AG20443 (cell line): ENCODE measurements at regions not wholly inside any gene's neighbourhood (a gene's known extent, or its start where the extent isn't known, plus 50 kb on each side); places are given as distances from the start of the nearest gene placed in this dataset.
"Not testable (repeated sequence)": the region's sequence is repeated elsewhere in the genome, so short reads cannot be mapped to it uniquely, and the experiment has no call there.

Experiments used
- DNase-seq: peaks from one replicate; pipeline ENCODE4 v3.0.0; 2012; ENCODE audit warnings: low spot score, mixed read lengths

DNA sequence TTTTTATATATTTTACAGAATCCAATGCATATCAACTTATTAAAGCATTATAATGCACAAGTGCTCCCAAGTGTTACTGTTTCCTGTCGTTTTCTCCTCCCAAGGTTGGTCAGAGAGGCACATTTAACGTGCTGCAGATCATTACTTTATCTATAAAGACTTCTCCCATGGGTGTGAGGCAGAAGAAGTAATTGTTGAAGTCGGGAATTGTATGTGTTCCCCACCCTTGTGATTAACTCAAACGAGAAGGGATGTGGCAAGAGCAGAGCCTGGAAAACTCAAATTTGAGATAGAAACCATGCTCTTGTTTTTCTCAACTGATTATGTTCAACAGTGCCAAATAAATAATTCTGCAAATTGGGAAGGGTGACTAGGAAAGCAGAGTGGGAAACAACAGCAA is 412.5 kb upstream of the ADAMTS5 start:
- no peak for DNase-seq

DNA sequence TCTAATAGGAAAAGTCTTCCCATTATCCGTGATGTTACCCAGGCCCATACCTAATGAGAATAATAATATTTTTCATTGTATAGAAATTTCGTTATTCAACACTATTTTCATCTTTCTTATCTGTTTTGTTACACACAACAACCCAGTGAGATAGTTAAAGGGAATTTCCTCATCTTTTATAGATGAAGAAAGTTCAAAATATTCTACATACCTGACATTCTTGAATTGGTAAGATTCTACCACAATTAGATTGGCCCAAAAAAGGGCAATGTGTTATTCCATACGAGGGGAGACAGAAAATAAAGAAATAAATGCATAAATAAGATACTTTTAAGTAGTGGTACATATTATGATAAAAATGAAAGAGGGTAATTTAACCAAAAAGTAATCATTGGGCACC is 405.5 kb upstream of the ADAMTS5 start:
- DNase-seq, result no peak

DNA sequence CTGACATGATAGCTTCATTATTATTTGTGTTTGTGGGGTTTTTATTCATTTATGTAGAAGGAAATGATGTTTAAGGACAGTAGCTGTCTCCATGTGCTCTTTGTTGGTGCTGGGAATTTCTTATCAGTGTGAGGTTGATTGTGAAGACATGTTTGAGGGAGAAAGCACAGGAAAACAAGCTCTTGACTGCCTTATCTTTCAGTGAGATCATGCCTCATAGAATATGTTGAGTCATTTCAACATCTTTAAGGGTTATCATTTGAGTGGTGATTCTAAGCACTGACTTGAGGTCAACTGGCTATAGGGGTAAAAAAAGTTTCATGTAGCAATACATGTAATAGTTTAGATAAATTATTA is 405.1 kb upstream of the ADAMTS5 start:
- DNase-seq, result no peak

DNA sequence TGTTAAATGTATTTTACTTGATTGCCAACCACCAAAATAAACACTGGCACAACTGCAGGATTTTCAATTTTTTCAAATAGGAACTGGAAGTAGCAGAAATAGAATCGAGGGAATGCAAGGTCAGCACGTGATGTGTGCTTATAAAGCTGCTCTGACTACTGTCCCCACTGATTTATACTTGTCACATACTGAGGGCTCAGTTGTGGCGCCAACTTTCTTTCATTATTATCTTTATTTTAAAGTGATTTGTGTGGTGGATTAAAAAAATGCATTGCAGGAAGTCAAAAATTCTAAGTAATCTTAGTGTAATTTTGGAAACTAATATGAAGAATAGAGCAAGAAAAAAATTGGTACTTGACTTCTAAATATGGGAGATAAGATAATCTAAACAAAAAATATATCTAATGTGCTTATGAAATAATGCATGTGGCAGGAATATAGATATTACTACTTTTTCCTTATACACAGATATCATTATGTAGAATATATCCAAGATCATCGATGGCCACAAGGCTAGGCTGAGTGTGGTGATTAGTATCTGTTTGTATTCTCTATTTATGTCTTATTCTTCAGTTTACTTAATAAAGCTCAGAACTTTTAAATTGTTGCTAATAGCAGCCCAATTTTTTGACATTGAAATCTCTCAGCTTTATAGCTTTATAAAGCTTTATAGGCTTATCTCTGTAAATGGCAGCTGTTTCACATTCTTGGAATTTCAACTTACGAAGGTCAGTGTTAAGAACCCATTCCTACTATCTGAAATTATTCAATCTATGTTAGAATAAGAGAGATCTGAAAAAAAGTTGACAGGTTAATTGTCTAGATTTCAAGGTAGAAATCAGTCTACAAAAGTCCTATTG is 404.5 kb upstream of the ADAMTS5 start:
- no peak for DNase-seq

DNA sequence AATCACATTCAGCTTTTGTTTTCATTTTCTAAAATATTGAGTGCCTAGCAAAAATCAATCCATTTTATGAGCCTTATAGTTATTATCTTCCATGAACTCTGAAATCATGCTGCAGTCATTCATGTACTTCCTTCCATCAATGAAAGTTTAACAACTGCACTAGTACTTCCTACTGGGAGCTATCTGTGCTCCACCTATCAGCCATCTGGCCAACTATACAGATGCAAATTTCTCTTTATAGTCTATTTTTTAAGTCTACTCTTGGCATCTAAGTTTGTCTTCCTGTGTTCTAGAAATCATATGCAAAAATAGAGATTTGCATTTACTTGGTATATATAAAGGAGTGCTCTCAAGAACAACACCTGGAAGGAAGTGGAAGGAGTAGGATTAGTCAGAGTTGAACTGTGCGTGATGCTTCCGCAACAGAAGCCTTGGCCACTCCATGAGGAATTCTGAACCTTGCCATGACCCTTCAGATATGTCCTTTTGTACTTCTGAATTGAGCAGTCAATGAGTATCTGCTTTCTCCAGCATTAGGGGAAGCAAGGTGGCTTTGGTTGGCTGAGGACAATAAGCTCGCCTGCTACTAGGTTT is 403.2 kb upstream of the ADAMTS5 start:
- no peak for DNase-seq

DNA sequence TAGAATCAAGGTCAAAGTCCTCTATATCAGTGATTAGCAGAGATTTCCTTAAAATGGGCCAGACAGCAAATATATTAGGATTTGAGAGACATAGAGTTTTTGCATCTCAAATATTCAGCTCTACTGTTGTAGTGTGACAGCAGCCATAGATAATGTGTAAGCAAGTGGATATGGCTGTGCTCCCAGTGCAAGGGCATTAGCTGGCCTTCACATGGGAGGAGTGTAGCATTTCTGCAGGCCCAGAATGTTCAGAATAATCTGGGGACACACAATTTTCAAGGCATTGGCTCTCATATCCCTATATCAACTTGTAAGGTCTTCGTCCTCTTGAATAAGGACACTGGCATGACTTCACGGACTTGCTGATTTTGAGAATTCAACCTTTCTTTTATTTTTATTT is 402.3 kb upstream of the ADAMTS5 start:
- no peak for DNase-seq

DNA sequence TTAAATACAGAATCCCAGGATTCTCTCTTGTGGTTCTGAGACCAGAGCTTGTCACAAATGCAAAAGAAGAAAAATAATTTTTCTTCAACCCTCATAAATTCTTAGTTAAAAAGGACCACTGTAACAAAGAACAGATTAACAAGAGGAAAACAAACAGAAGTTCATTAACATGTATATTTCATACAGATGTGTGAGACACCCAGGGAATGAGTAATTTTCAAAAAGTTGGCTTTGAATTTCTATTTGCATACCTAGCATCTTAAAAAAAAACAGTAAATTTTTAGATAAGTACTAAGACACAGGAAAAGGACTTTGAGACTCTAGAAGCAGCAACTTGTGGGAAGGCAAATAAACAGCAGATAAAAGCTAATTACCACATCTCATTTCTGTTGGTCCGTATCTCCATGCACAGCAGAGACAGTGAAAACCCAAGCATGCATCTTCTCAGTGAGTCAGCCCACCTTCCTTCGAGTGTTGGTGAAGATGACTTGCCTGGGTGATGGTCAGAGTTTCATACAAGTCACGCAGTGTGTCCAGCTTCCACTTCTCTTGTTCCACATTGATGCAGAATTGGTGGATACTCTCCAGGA is 399.9 kb upstream of the ADAMTS5 start:
- no peak for DNase-seq

DNA sequence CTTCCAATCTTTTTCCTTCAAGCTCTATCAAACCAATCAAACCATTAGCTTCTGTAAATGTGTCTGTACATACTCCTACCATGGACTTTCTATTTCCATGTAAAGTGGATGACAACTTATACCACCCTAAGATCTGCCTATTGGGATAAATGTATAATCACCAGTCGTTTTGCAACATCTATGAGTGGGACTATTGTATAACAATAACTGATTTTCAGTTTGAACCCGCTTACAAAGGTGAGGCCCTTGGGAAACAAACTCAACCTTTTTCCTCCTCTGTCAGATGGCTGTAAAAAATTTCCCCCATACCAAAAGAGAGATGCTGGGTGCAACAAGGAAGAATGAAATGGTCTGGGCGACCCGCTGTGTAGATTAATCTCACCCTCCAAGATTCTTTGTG is 399.1 kb upstream of the ADAMTS5 start:
- no peak for DNase-seq

DNA sequence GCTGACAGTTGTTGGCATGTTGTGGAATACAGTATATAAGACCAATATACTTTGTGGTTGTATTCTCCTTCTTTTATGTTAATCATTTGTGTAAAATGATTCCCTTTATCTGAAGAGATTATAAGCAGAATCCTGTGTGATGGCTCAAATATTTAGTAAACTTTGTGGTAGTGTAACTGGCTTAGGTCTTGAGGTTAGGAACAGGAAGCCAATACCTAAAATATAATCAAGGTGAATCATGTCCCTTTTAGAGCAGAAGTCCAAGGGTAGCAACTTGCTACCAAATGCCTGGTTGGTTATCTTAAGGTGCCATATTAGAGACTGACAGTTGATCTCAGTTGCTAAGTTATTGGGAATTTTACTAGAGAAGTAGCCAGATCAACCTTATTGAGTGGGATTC is 398.5 kb upstream of the ADAMTS5 start:
- DNase-seq, result no peak

DNA sequence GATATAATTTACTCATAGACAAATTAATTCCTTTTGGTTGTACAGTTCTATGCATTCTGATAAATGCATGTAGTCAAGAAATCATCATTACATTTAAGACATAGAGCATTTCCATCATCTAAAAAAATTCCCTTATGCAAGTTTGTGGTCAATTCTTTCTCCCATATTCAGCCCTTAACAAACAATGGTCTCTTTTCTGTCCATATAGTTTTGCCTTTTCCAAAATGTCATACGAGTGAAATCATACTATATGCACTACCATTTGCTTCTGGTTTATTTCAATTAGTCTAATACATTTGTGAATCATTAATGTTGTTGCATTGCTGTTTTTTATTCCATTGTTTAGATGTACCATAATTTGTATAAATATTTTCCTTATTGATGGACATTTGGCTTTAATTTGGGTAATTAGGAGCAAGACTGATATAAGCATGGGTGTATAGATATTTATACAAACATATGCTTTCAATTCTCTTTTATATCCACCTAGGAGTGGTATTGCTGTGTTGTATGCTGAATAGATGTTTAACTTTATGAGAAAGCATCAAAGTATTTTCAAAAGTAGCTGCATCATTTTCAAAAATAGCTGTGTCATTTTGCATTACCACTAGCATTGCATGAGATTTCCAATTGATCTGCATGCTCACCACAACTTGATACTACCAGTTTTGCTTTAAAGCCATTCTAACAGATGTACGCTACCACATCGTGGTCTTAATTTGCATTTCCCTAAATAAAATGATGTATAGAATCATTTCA is 397.0 kb upstream of the ADAMTS5 start:
- DNase-seq, result no peak

DNA sequence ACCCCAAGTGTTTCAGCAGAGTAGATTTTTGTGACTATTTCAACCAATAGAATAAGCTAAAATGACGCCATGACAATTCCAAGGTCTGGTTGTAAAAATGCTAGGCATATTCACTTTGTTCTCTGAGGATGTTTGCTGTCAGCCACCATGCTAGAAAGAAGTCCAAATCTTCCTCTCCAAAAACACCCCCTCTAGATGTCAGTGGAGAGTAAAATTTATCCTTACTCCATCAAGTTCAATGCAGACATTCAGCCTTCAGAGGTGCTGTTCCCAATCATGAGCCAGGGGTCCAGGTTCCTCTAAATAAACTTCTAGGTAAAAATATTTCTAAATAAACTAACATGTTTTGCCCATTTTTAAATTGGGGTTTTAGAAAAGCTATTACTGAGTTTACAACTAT is 395.4 kb upstream of the ADAMTS5 start:
- no peak for DNase-seq

DNA sequence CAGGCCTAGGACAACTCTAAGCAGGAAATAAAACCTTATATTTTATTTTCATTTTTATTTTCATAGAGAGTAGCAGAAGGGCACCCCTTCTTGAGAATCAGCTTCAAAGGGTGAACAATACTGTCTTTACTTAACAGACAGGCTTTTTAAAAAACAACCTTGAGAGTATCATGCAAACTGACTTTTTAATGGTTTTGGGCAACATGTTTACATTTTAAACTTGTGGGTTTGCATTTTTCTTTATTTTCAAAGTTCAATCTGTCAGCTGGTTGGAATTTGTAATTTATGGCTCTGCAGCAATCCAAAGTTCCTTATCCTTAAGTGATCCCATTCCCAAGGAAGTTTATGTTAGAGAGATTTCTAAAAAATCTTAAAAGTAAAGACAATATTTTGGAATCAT is 392.3 kb upstream of the ADAMTS5 start:
- no peak for DNase-seq

DNA sequence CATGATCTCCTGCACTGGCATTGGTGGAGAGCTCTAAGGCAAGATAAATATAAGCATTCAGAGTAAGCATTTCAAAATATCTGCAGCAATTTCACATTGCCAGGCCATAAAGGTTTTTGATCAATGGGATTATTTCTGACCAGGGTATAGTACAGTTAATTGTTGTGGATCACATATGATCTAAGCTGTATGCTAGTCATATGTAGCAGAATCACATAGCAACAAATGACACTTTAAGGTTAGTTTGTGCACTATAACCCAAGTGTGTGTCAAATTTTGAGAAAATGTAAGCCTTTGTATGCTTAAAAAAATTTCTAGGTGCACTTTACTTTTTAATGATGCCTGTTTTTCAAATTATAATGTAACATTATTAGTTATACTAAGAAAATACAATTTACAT is 386.0 kb upstream of the ADAMTS5 start:
- DNase-seq, result no peak

DNA sequence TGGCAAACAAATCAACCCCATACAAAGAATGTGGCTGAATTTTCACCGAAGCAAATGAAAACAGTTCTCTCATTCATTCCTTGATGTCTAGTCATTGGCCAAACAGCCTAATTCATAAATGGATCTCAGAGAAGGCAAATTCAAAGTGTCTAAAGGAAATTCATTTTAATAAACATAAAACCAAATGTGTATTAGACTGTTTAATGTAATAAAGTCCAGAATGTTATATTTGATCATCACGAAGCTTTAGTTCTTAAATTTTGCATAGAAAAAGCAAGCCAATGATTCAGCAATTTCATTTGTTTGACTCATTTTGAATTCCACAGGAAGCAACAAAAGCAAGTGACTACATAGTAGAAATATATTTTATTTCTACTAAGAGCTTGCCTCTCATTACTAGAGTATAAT is 379.2 kb upstream of the ADAMTS5 start:
- DNase-seq, result peak; percentile 14

DNA sequence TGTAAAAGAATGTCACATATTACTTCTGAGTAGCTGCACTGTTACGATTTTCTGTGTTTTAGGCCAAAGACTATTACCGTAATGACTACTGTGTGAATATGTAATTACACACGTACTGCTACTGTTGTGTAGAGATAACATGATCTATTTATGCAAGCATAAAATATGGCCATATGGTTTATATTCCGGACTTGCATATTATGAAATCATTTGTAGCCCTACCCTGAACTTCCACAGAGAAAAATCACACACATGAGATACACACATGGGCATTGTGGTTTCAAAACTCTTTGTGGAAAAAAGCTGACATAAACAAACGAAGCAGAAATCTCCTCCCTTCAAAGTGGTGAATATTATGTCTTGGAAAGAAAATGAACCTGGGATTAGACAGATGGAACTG is 373.0 kb upstream of the ADAMTS5 start:
- DNase-seq, result no peak

DNA sequence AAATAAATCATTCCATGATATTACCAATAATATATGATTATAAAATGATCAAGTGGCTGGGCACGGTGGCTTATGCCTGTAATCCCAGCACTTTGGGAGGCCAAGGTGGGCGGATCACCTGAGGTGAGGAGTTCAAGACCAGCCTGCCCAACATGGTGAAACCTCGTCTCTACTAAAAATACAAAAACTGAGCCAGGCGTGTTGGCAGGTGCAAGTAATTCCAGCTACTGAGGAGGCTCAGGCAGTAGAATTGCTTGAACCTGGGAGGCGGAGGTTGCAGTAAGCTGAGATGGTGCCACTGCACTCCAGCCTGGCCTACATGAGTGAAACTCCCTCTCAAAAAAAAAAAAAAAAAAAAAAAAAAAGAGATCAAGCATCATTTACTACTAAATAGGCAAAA is 371.1 kb upstream of the ADAMTS5 start:
- DNase-seq, result not testable (repeated sequence)

DNA sequence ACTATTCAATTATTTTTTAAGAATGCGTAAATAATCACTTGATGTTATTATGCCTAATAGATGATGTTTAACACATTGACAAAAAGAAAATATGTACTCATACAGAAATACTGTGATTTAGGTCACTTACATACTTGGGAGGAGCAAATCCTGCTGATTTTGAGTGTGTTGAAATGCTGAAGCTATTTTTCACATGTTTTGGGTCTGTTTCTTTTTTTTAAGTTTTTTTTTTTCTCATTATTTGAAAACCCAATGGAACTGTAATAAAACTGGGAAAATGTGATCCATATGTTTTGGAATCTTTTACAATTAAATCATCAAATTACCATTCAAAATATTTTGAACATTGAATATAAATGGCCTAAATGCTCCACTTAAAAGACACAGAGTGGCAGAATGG is 366.2 kb upstream of the ADAMTS5 start:
- DNase-seq, result no peak

DNA sequence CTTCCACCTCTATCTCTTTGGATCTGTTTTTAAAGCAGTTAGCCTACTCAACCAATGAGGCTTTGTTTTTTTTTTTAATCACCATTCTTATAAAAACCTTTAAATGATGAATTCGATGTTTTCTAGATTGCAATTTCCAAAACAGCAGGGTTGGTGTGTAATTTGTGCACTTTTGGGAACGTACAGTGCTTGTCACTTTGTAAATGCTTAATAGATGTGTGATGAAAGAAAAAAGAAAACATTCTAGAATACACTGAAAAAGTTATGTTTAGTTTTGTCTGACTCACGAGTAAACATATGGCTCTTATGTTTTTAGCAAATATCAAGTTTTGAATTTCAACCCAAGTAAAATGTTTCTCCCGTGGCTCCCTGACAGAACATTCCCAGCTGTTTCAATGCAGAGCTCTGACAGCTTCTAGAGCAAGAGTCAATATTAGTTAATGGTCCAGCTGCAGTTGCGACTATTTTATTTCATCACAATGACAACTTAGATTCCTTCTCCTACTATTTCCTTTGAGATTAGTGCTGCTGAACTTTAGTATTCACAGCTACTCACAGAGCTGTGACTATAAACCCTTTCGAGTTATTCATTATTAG is 362.5 kb upstream of the ADAMTS5 start:
- peak; percentile 8 for DNase-seq

DNA sequence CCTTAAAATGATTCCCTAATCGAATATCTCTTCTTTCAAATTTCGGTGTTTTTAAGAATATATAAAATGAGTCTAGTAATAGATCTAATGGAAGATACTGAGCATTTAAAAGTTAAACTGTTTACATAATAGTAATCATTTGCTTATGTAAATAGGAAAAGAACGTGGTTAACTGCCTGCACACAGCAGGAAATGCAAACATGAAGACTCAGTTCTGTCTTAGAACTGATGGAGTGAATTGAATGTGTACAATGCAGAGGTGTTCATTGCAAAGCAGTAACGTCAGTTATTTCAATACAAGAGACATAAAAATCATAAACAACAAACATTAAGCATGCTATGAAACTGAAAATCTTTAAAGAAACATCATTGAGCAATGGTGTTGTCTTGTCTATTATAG is 359.4 kb upstream of the ADAMTS5 start:
- no peak for DNase-seq

DNA sequence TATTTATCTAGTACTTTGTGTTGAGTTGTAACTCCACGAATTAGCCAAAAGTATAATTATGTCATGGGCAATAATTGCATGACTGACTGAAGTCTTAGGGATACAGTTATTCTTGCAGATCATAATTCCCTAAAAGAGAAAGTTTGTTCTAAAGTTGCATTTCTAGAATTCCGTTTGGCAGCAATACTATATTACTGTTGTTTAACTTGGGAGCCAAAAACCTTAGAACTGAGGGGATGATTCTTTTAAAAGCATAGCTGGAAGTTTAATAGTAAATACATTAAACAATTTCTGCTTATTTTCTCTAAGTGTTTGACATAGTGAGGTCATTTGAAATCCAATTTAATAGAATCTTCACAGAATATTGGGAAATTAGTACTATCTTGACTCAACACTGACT is 356.4 kb upstream of the ADAMTS5 start:
- DNase-seq, result no peak

DNA sequence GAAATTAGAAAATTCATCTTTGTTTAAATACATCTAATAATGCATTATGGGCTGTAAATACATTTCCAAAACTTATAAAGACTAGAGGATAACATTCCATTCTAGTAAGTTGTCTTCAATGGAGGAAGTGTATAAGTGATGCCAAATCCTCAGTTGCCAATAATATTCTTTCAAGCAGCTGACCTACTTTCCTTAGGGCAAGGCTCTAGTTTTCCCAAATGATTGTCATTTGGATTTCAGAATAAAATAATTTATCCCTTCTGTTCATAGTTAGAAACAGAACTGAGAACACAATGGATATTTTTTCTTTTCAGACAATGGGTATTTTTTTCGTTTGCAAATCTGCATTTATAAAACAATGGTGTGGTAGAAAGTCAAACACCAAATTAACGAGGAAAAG is 354.9 kb upstream of the ADAMTS5 start:
- no peak for DNase-seq

DNA sequence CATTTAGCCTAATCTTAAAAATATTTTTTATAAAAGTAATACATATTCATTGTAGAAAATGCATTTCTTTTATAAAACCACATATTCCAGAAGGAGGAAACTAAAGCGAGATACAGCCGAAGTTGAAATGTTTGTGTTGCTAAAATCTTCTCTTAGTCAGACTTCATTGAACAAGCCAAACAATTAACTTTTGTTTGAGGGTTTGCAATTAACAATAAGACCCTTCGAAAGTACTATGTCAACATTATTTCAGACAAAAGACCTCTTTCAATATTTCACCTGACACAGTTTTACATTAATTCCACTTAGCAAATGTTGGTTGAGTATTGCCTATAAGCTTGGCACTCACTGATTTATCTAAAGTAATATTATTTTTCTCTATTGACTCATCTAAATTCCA is 354.0 kb upstream of the ADAMTS5 start:
- no peak for DNase-seq

DNA sequence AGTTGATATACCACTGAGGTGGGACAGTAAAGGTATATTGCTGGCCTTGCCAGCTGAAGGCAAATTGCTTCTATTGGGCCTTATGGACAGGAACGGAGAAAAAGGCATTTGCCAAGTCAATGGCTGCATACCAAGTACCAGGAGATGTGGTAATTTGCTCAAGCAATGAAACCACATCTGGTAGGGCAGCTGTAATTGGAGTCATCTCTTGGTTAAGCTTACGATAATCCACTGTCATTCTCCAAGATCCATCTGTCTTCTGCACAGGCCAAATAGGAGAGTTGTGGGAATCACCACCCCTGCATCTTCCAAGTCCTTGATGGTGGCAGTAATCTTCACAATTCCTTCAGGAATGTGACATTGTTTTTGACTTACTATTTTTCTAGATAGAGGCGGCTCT is 350.7 kb upstream of the ADAMTS5 start:
- not testable (repeated sequence) for DNase-seq
